ENCODE measurements at regions not wholly inside any gene's neighbourhood (a gene's known extent, or its start where the extent isn't known, plus 50 kb on each side); places are given as distances from the start of the nearest gene placed in this dataset.

GRCh38 chr6:71236926-71237434, 51.6 kb upstream of the OGFRL1 start:
- WGBS, 5 donors, result 56 to 83% (median 70%) methylated on average over 1 of the region's 1 CpG
- H3K36me3 ChIP-seq, result no peaks in the 10 kb centered on the region
- intact Hi-C loops (cut with DNase I; ENCODE audit: low total_unique reads), result no loop called here

GRCh38 chr6:71238351-71238750, 50.3 kb upstream of the OGFRL1 start:
- intact Hi-C loops (cut with DNase I; ENCODE audit: low total_unique reads), result no loop called here
- no peaks in the 10 kb centered on the region for H3K36me3 ChIP-seq
- H3K9me3 ChIP-seq, result peaks cover 0 to 15% (median 8%) of the 10 kb centered on the region in 8 donors
- no peak overlapping the region for H3K4me3 ChIP-seq
- no peak overlapping the region for H3K27ac ChIP-seq
- no peaks in the 10 kb centered on the region for H3K27me3 ChIP-seq (replicated peaks in 1 of 7)
- H3K4me1 ChIP-seq, result no peaks in the 10 kb centered on the region
- 78 to 95% (median 79%) methylated on average over 1 of the region's 1 CpG for WGBS, 5 donors
- TF ChIP-seq POLR2AphosphoS5 (IDR thresholded peaks at IDR 0.05), result no peak
- no peak for TF ChIP-seq POLR2A (IDR thresholded peaks at IDR 0.05)
- TF ChIP-seq CTCF (IDR thresholded peaks at IDR 0.05 in 8 of 11, conservative IDR thresholded peaks at IDR 0.05 in 3 of 11), result no peak
- DNase-seq, result no peak

More at GRCh38 chr6:71236926-71237434, 51.6 kb upstream of the OGFRL1 start:
- no peak overlapping the region for H3K4me3 ChIP-seq
- no peaks in the 10 kb centered on the region for H3K27me3 ChIP-seq (replicated peaks in 1 of 7)
- H3K9me3 ChIP-seq, result peaks cover 0 to 3% (median under 1%) of the 10 kb centered on the region in 8 donors
- H3K4me1 ChIP-seq, result no peaks in the 10 kb centered on the region
- no peak for DNase-seq
- TF ChIP-seq POLR2AphosphoS5 (IDR thresholded peaks at IDR 0.05) (no peak), POLR2A (IDR thresholded peaks at IDR 0.05) (no peak), CTCF (IDR thresholded peaks at IDR 0.05 in 8 of 11, conservative IDR thresholded peaks at IDR 0.05 in 3 of 11) (no peak)
- no peak overlapping the region for H3K27ac ChIP-seq

Small RNAs in the stretch of these regions (small RNA-seq; reads per million reads assigned to genes)
- gene RF00012, result 0 reads per million in 4 donors
- 0 reads per million in 4 donors for gene RNU6-411P
